ENCODE measurements at regions not wholly inside any gene's neighbourhood (a gene's known extent, or its start where the extent isn't known, plus 50 kb on each side); places are given as distances from the start of the nearest gene placed in this dataset.

DNA sequence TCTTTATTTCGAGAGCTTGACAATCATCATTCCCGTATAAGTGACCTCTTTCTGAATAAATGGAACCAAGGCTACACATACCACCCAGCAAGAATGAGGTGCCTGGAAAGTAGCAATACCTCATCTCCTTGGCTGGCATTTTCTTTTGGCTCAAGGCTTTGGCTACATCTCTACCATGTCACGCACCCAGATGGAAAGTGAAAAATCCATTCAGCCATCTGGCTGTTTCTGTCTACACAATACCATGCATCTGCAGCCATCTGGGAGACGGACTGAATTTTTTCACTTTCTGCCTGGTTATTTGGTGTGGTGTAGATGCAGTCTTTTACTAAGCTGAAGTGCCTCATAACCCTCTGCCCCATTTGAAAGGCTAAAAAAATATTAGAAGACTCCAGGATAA is 566.9 kb downstream of the BCL11A start:
- DNase-seq (ENCODE audit: low spot score): no peak

DNA sequence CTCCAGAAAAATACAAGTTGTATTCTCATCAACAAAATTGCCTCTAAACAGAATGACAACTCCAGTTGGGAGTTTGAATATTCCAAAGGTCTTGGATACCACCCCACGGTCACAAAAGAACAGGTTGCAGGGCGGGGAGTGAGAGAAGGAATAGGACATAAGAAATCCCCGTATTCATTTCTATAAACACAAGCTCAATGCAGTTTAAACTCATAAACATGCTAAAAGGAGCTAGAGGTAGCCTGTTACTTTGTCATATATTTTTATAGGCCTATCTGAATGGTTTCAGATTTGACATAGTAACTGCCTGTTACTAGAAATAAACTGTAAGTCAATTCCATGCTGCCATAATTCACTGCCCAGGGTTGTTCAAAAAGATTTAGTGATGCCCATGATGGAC is 567.5 kb downstream of the BCL11A start:
- no peak for DNase-seq (ENCODE audit: low spot score)

DNA sequence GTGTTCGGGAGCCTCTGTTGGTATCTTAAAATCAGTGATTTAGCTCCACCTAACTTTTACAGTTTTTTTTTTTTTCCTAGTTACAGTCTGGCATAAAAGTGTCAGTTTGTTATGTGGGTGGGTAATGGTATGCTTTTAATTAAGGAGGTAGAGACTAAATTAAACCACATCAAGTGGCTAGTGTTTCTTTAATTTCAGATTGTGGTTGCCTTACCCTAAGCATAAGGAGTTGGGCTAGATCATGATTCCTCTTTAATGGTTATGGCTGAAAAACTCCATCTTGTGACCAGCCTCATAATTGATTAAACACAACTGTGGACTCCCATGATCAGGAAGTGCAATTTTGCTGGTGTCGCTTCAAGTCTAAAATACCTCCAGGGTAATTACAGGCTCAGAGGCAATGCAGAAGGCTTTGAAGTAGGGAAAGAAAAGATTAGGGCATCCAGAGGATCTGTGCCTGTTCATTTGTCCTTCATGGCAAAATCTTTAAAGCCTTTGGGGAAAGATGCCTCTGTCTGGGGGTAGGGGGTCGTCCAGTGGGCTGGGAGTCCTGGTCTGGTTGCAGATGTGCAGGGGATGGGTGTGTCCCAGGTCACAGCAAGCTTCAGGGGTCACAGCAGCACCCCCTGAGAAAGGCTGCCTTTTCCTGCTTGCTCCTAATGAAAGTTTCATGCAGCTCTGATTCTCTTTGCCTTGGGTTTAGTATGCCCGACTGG is 579.2 kb downstream of the BCL11A start:
- no peak for DNase-seq (ENCODE audit: low spot score)

DNA sequence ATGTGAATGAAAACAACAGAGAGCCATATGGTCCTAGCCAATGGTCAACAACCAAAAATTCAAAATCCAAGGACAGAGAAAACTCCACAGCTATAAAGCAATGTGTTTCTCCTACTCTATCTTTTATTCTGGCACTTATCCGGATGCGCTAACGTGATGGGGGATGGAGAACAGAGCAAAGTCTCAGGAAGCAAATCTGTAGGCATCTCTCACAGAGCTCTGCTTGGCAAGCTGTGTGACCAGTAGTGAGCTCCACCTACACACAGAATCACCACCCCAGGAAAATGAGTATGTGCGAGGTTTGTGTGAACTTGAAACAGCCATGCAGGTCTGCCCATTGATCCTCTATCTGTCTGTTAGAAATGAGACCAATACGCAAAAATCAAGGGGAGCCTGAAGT is 584.3 kb downstream of the BCL11A start:
- no peak for DNase-seq (ENCODE audit: low spot score)

DNA sequence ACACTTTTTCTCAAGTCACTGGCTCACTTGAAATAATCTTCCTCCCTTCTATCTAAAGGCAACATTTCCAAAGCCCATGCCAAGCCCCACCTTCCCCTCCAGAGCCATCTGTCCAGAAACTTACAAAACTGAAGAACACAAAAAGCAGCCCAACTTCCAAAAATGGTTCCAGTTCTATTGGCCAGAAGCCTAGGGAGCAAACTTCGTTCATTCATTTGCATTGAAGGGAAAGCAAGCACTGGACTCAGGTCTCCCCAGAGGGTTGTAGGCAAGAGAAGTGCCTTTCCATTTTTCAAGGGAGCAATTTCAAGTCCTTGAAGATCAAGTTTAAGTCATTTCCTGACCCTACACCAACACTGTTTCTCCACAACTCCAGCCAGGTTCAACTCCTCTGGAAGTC is 585.0 kb downstream of the BCL11A start:
- no peak for DNase-seq (ENCODE audit: low spot score)

DNA sequence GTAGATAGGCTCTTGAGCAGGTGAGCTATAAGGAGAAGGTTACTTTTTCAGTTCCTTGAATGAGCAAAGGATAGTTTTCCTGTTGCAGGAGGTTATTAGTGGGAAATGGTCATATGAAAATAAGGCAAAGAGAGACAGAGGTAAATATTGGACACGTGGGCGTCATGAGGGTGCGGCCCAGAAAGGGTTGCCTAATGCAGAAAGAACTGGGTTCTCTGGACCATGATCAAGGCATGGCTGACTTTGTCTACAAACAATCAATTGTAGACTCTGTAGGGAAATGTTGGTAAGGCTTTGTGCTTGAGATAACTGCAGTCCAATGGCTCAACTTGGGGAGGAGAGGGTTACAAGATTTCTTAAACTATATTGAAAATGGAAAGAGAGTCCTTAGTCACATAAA is 585.8 kb downstream of the BCL11A start:
- DNase-seq (ENCODE audit: low spot score): no peak

DNA sequence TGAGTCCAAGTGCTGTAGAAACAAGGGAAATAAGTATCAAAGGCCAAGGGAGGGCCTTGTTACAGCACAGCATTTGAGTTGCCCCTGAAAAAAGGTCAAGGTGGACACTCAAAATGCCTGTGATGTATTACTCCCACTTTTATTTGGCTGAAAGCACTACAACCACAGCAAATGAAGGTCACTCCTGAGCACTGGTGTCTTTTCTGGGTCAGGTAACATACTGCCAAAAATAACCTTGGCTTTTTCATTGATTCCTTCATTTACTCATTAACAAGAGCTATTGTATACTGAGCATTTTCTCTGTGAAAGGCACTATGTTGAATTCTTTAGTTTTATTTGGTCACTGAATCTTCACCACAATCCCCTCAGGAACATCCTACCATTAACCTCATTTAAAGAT is 590.3 kb downstream of the BCL11A start:
- DNase-seq (ENCODE audit: low spot score): no peak

DNA sequence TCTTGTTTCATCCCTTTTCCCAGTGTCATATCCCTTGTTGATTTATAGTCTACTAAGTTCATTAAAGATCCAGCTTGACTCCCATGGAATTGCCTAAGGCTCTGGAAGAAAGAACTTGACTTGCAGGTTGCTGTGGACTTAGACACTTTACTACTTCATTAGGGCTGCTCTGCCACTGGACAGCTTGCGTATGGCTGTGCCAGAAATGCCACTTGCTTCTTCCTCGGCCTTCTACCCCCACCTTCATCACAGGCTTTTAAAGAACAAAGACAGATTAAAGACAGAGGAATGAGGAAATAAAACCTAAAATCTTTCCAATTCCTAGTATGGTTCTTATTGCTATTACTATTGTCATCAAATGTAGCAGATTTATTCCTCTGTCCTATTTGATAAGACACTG is 591.7 kb downstream of the BCL11A start:
- peak; percentile 62 for DNase-seq (ENCODE audit: low spot score)

DNA sequence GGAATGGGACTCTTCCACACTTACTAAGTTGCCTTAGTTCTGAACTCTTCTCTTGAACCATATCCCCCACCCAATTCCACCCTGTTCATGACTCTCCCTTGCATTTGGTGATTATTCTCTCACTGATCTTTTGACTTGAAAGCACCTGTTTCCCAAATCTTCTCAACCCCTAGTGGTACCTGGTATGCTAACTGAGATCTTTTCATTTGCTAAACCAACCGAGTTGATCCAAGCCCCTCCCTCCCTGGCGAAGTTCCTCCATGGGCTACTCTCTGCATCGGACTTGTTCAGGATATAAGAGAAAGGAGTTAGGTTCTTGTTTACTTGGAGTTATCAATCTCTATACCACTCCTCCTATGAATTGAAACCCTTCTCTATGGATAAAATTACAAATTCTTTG is 593.5 kb downstream of the BCL11A start:
- DNase-seq (ENCODE audit: low spot score): no peak

DNA sequence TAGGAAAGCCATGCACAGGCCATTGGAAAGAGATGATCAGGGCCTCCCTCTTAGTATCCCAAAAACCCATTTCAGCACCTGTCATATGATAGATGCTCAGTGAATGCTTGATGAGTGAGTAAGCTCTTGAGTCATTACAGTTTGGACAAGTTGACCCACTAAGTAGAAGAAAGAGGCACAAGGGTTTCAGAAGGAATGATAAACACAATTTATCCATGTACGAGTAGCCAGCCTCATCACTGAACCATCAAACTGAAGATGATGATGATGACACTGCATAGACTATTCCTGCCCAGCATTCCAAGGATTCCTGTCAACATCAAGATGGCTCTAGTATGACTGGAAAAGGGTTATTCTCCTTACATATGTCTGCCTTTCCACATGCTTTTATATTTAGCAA is 596.0 kb downstream of the BCL11A start:
- no peak for DNase-seq (ENCODE audit: low spot score)

DNA sequence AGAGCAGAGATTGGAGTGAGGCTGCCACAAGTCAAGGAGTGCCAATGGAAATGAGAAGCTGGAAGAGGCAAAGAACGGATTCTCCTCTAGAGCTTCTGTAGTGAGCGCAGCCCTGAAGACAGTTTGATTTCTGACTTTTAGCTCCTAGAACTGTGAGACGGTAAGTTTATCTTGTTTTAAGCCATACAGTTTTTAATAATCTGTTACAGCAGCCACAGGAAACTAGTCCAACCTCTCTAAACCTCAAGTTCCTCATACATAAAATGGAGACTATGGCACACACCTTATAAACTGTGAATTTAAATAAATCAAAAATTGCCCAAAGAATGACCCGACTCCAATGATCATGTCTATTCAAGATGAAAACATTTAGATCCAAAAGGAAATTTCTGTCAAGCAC is 596.5 kb downstream of the BCL11A start:
- no peak for DNase-seq (ENCODE audit: low spot score)

DNA sequence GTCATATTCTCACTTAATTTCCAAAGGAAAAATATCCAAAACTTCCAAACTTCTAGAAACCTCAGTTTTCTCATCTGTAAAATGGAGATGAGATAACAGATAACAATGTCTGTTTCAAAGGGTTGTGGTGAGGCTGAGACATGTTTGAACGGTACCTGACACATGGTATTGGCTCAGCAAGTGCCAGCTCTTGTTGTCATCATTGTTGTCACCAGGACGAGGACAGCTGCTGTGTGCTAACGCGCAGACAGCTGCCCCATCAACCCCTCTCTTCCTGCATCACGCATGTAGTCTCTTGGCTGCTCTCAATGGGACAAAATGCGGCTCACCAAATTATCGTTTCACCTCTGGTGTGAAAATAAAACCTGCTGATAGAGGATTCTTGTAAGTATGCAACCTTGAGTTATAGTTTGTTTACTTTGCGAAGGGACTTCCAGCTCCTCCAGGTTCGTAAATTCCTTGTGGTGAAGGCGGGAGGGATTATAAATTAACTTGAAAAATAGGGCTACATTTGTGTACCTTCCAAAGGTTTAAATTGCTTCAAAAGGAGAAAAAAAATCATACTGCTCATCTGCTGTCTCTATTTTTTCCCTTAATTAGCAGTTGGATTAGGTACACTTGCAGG is 605.4 kb downstream of the BCL11A start:
- DNase-seq (ENCODE audit: low spot score): no peak

DNA sequence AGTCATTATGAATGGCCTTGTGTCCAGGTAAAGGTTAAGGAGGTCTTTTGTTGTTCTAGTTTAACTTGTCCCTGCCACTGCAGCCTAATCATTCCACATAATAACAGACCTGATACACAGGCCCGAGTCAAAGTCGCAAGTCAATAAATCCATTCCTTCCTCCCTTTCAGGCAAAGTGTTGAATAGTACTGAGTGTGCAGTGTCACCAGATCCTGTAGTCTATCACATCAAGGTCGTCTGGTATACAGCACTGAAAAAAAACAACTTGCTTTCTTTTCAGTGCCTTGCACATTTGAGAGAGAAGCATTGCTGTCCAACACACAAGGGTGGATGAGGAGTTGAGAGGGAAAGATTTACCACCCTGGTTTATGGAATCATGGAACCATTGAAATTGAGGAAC is 606.2 kb downstream of the BCL11A start:
- peak; percentile 29 for DNase-seq (ENCODE audit: low spot score)

DNA sequence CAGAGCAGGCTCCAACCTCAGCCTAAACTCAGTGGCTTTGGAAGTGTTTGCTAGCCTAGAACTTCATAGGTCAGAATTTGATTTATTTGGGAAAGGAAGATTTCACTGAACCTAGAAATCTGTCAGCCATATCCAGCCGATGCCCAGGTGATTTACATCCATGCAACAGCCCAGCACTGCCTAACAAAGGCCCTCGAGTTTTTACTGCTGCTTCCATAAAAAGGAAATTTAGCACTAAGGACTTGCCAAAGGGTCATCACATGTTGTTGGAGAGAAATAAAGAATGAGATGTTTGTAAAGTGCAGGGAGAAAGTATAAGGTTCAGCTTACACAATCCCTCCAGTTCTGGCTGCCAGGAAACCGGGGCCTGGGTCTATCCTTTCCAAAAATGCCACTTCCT is 614.2 kb downstream of the BCL11A start:
- DNase-seq (ENCODE audit: low spot score): no peak

DNA sequence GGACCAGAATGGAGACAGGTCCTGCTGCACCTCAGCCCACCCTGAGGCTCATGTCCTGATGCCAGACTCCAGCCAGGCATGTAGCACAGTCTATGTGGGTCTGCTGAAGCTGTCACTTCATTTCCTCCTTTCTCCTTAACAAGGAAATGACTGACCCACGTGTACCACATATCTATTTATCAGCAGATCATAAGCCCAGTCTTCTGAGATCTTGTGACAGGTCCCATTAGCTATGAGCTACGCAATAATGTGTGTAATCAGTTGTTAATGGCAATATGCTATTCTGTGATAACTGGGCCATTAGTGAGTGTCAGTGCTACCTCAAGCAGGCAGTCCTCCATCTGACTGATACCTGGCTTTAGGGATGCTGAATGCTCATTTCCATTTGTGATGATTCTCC is 615.3 kb downstream of the BCL11A start:
- DNase-seq (ENCODE audit: low spot score): no peak

DNA sequence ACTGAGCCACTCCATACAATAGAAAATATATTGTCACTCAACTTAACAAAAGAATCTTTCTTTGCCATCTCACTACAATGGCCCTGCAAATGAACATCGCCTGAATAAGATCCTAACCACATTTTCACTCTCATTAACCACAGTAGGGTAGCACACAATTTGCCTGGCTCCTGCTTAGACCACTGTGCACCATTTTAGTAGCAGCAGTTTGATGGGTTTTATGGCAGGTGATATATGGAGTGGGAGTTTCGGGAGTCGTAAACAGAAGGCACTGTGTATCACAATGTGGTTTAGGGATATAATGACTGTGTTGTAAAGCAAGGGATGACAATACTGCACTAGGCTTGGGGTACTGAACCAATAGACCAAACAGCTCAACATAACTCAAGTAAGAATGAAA is 617.4 kb downstream of the BCL11A start:
- DNase-seq (ENCODE audit: low spot score): no peak

DNA sequence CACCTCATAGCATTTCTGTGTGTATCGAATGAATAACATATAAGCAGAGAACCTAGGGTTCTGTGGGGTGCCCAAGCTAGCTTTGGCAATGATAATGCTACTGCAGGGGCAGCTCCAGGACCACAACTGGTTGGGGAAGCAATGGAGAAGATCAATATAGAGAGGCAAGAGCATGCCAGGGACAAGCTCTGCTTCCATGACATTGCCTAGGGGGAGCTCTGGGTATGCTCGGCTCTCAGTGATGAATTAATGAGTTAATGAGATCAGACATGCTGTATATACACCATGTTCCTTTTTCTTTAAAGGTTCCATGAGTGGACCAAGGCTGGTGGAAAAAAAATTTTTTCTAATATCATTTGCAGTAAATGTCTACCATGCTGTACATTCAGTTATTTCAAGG is 618.4 kb downstream of the BCL11A start:
- DNase-seq (ENCODE audit: low spot score): no peak

DNA sequence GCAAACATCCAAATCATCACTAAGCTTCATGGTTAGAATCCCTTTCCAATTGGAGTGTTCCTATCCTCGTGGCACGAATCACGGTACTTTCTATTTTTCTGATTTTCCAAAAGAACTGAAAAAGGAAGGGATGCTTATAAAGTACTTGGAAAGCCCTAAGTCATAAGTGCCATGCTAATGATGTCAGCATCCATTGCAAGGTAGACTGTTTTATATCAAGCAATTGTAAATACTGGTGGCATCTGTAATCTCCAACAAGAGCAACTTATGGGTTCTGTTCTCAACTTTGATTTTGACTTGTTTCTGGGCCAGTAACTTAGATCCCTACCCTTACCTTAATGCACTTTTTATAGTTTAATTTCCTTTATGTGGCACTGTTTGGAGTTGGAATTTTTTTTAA is 619.5 kb downstream of the BCL11A start:
- no peak for DNase-seq (ENCODE audit: low spot score)

DNA sequence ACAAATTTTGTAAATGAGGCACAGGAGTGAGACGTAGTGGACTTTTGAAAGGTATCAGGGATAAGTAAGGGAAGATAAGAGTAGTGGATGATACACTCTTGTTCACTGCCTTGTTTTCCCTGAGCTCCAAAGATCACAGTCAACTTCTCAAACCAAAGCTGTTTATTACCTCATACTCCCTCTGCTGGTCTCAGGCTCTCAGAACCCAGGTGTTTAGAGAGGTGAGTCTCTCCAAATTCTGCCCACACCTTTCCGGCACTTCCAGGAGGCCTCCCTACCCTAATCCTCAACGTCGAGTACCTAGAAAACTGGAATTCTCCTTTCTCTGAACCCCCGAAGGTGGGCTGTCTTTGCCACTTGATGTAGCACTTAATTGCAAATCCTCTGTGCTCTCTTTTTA is 621.1 kb downstream of the BCL11A start:
- no peak for DNase-seq (ENCODE audit: low spot score)

DNA sequence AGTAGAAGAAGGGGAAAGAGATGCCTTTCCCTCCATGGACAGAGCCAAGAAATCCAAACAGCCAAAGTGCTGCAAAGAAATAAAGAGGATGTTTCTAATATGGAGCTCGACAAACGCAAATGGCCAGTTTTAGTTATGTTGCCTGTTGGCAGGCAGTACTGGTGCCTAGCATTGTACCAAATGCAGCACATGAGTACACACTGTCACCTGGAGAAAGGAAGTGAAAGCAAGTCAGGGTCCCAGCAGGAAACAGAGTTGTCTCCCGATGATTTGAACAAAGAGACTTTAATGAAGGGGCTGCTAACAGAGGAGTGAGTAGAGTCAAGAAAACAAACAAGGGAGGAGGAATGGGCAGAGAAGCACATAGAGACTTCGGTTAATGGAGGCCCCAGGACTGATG is 623.0 kb downstream of the BCL11A start:
- DNase-seq (ENCODE audit: low spot score): no peak

DNA sequence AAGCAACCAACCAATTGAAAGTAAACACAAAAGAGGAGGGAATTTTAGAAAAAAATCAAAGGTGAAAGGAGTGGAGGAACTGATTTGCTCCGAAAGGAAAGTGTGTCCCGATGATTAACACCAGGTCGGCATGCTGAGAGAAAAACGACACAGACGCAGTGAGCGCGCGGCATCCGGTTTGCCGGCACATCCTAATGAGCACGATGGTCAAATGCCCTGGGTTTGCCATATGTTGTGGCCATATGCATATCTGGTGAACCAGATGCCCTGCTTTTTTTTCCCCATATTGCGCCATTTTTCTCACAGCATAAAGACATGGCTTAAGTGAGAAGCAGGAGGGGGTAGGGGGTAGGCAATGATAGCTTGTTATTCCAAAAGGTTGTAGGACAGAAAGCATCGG is 626.7 kb downstream of the BCL11A start:
- no peak for DNase-seq (ENCODE audit: low spot score)

DNA sequence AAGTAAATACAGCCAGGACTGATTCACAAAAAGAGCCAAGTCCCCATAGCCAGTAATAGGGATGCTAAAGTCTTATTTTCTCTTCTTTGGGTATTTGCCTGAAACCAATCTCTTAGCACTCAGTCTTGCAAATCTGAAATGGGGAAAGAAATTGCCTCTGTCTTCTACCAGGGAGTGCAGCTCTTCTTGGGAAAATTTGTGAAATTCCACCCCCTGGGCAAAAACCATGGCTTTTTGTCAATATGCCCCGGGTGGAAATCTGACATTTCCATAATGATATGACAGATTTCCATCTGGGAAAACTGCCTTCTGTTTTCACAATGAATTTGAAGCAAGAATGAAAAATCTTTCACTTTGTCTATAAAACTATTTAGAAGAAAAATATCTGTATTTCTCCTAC is 628.1 kb downstream of the BCL11A start:
- no peak for DNase-seq (ENCODE audit: low spot score)

DNA sequence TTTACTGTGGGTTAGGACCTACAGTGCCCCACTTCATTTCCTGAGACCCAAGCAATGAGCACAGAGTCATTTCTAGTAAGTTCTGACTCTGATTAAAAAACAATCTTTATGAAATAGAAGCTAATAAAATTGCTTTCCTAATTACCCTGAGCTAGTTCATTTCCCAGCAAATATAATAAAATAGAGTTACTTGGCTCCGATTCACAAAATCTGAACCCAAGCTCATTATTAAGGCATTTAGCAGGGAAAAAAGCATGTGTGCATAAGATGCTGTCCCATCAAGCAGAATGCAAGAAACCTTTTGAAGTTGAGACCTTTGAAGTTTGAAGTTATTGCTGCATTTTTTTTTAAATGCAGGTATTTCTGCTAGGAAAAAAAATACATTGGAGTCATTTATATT is 629.1 kb downstream of the BCL11A start:
- DNase-seq (ENCODE audit: low spot score): no peak

DNA sequence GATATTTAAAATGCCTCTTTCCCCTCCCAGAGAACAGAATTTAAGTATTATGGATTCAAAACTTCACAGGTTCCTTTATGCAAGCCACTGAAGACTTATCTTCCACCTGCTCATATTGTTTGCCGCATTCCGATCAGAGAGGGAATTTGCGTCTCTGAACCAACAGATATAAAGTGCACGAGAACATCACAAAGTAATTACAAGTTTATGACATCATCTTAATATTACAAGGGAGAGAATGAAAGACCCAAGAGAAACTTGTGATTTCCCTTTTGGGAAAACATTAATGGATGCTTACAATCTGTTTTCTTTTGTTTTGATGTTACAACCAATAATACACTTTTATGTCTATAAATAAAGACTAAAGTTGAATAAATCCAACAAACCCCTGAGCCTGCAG is 631.0 kb downstream of the BCL11A start:
- DNase-seq (ENCODE audit: low spot score): no peak
